ENCODE measurements at regions not wholly inside any gene's neighbourhood (a gene's known extent, or its start where the extent isn't known, plus 50 kb on each side); places are given as distances from the start of the nearest gene placed in this dataset.
"Not testable (repeated sequence)": the region's sequence is repeated elsewhere in the genome, so short reads cannot be mapped to it uniquely, and the experiment has no call there.

GRCh38 chr7:68203251-68203650 lies 1206.6 kb downstream of the TYW1 start:
- DNase-seq (ENCODE audit: extremely low read depth, low read depth), result no peak

DNA sequence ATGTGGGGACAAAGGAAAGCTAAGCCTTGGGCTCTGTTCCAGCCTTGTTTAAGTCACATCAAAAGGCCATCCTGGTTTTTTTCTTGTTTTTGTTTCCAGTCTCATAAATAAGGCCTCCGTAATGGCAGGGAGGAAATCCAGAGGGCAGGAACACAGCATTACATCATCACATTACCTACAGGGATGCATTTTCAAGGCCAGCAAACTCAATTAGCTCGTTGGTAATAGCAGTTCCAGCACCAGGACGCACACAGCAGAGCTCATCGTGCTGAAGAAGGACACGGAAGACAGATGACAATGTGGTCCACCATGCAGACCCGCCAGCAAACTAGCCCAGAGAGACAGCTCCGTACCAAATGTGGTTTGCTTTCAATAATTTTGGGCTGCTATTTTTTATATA lies 1209.2 kb downstream of the TYW1 start:
- no peak for DNase-seq (ENCODE audit: extremely low read depth, low read depth)

DNA sequence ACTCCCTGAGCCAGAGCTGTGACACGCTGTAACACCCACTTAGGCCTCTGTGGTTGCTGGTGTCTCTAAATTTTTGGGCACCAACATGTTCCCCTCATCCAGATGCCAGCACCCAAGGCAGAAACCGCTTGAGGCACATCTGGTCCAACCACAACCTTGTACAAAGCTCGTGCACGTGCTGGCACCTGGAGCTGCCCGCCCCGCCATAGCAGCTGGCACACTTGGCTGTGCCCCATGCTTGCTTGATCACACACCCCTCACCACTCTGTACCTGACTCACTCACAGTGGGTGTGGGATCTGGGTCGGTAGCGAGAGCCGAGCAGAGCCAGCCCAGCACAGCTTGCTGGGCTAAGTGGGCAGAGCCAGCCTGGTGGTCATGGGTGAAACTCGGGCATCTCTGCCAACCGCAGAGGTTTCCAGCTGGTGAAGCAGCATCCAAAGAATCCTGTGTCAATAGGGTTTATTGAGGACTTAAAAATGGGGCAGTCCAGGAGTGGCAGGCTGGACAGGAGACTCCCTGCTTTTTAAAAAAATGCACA lies 1210.4 kb downstream of the TYW1 start:
- no peak for DNase-seq (ENCODE audit: extremely low read depth, low read depth)

- DNase-seq (ENCODE audit: extremely low read depth, low read depth), result no peak
Measured at GRCh38 chr7:68207676-68208075, 1211.0 kb downstream of the TYW1 start.

DNA sequence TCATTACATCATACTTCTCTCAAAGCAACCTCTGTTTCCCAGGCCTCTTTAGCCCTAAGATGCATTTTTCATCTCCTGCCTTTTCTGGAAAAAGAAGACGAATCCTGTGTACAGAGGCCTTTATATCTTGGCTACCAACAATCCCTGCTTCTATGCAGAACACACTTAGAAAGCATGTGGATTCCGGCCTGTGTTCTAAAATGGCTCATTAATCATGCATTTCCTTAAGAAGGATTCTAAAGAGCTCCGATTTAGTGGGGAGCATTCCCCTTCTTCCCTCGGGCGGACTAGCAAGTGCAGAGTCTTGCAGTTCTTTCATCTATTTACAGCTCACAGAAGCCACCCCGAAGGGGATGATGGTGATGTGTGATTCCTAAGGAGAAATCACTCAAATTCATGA lies 1212.9 kb downstream of the TYW1 start:
- DNase-seq (ENCODE audit: extremely low read depth, low read depth), result no peak

GRCh38 chr7:68213838-68214237 lies 1217.2 kb downstream of the TYW1 start:
- no peak for DNase-seq (ENCODE audit: extremely low read depth, low read depth)

DNA sequence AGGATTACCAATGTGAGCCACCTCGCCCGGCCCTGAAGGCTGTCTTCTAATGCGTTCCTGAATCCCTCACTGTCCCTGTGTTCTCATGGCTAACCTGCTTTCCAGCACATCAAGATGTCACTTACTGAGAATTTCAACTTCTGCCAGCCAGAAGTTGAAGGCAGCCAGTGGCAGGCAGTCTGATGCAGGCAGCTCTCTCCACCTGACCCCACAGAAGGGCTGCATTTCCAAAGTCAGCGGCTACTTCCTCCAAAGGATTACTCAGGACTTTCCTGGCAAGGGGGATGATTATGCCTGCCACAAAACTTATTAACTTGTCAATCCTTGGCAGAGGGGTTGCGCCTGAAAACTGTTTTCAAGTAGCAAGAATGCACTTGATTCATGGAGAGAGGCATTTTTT lies 1219.4 kb downstream of the TYW1 start:
- DNase-seq (ENCODE audit: extremely low read depth, low read depth), result no peak

GRCh38 chr7:68217426-68217825 lies 1220.8 kb downstream of the TYW1 start:
- DNase-seq (ENCODE audit: extremely low read depth, low read depth), result no peak

DNA sequence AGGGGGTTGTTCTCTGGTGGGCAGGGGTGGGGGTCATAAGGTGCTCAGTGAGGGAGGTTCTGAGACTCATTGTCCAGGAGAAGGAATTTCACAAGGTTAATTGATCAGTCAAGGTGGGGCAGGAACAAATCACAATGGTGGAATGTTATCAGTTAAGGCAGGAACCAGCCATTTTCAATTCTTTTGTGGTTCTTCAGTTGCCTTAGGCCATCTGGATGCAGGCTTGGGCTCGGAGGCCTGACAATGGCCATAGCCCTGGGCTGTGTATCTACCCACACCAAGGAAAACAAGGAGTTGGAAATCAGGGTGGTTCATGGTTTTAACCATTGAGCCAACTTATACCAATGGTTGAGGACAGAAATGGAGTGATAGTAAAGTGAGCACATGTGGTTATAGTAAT lies 1221.8 kb downstream of the TYW1 start:
- DNase-seq (ENCODE audit: extremely low read depth, low read depth), result no peak

GRCh38 chr7:68222311-68222710 lies 1225.7 kb downstream of the TYW1 start:
- no peak for DNase-seq (ENCODE audit: extremely low read depth, low read depth)

GRCh38 chr7:68224041-68224741 lies 1227.6 kb downstream of the TYW1 start:
- DNase-seq (ENCODE audit: extremely low read depth, low read depth), result no peak

DNA sequence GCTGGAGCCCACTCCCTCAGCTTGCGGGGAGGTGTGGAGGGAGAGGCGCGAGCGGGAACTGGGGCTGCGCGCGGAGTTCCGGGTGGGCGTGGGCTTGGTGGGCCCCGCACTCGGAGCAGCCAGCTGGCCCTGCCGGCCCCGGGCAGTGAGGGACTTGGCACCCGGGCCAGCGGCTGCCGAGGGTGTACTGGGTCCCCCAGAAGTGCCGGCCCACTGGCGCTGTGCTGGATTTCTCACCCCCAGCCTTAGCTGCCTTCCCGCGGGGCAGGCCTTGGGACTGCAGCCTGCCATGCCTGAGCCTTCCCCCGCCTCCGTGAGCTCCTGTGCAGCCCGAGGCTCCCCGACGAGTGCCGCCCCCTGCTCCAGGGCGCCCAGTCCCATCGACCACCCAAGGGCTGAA lies 1234.4 kb downstream of the TYW1 start:
- DNase-seq (ENCODE audit: extremely low read depth, low read depth), result not testable (repeated sequence)

GRCh38 chr7:68235937-68236336 lies 1239.3 kb downstream of the TYW1 start:
- DNase-seq (ENCODE audit: extremely low read depth, low read depth), result no peak

DNA sequence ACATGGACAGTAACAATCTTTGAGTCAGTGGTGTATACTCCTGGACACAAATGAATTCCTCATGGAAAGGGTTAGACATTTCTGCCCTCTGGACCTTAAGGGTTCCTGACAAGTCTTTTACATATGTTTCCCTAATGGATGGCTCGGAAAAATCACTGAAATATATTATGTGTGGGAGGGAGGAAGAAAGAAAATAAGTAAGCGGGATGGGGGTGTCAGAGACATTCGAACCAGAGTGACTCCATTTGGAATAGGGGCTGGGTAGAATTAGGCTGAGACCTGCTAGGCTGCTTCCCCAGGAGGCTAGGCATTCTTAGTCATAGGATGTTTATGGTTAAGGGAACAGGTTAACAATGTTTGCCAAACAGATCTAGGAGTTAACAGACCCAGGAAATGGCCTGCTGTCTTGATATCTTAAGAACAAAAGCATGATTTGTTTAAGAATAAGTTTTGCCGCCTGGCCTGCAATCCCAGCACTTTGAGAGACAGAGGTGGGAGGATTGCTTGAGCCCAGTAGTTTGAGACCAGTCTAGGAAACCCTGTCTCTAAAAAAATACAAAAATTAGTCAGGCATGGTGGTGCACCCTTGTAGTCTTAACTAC lies 1241.7 kb downstream of the TYW1 start:
- no peak for DNase-seq (ENCODE audit: extremely low read depth, low read depth)

DNA sequence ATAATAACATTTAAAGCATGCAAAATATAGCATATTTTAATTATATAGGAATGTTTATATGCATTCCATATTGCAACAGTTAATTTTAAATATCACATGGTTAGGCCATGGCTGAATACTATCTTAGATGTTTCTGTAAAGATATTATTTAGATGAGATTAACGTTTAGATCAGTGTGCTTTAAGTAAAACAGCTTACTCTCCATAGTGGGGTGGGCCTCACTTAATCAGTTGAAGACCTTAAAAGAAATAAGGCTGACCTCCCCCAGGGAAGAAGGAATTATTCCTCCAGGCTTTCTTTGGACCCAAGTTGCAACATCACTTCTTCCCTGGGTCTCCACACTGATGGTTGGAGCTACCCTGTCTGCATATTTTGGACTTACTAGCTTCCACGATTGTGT lies 1246.5 kb downstream of the TYW1 start:
- no peak for DNase-seq (ENCODE audit: extremely low read depth, low read depth)

- no peak for DNase-seq (ENCODE audit: extremely low read depth, low read depth)
Measured at GRCh38 chr7:68244389-68244788, 1247.8 kb downstream of the TYW1 start.

GRCh38 chr7:68245688-68246087 lies 1249.1 kb downstream of the TYW1 start:
- no peak for DNase-seq (ENCODE audit: extremely low read depth, low read depth)

GRCh38 chr7:68246189-68246633 lies 1249.6 kb downstream of the TYW1 start:
- no peak for DNase-seq (ENCODE audit: extremely low read depth, low read depth)

DNA sequence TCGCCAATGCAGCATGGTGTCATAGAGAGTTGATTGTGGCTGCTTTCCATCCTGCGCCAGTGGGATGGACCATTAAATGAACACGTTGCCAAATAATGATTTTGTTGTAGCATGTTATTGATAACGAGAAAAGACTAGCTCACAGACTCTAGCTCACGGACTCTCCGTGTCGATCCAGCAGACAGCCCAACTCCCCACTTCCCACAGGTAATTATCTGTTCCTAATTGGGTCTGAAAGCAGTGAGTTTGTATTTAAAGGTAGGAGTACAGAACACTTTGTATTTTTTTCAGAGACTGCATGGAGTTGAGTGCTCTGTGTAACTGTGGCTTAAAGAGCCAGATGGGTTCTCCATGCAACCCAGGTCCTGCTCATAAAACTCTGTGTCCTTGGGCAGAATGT lies 1250.5 kb downstream of the TYW1 start:
- DNase-seq (ENCODE audit: extremely low read depth, low read depth), result no peak

DNA sequence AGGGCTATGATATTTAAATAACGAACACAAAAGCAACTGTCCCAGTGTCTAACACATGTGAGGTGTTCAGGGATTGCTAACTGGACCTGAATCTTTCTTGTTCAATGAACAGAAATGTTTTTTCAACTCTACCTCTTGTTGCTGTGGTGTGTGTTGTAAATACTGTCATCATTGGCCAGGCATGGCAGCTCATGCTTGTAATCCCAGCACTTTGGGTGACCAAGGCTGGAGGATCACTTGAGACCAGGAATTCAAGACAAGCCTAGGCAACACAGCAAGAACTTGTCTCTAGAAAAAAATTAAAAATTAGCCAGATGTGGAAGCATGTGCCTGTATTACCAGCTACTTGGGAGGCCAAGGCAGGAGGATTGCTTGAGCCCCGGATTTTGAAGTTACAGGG lies 1250.9 kb downstream of the TYW1 start:
- no peak for DNase-seq (ENCODE audit: extremely low read depth, low read depth)

- no peak for DNase-seq (ENCODE audit: extremely low read depth, low read depth)
Measured at GRCh38 chr7:68248973-68249372, 1252.3 kb downstream of the TYW1 start.

GRCh38 chr7:68249611-68250010 lies 1253.0 kb downstream of the TYW1 start:
- no peak for DNase-seq (ENCODE audit: extremely low read depth, low read depth)

Measured in NCI-H460 (cell line).